ENCODE measurements at regions not wholly inside any gene's neighbourhood (a gene's known extent, or its start where the extent isn't known, plus 50 kb on each side); places are given as distances from the start of the nearest gene placed in this dataset.

DNA sequence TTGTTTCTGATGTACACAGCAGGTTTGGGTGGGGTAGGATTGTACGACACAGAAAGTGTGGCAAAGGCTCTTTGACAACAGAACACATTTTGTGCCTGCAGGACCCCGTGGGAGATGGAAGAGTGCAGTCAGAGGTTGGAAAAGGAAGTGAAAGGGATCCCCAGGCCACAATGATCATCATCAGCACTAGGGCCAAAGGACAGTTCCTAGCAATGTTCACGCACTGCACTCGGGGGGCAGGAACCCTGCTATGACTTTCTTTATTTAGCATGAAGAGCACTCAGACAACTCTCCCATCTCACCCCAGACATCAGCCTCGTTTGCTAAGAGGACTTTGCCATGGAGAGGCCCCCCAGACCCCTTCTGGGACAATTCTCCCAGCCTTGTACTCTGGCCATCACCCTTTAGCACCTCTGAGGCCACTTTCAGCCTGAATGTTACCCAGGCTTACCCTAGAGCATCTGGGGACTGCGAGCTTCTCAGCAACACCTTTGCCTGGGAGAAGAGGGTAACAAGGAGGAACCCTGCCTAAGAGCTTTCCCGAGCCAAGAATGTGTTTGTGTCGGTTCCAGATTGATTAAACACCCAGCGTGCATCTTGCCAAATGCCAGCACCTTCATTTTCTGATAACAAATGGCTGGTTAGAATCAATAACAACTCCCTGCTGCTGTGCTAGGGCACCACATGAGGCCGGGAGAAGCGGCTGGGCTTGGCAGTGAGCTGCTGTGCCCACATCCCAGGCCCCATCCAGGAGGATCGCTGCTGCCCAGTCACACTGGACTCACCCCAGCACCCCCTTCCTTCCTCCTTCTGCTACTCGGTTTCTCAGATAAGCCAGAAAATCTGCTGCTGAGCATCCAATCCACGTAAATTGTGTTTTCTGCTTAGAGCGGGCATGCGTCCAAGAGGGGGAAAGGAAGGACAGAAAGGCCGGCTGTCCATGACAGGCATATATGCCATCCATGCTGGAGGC lies 633.1 kb downstream of the AJAP1 start:
- Histone ChIP-seq H3K27me3 (ENCODE audit: control insufficient read depth, insufficient read depth, low read length) (no peaks in the 10 kb centered on the region), H3K4me1 (no peaks in the 10 kb centered on the region)
- TF ChIP-seq, protein P1, sequence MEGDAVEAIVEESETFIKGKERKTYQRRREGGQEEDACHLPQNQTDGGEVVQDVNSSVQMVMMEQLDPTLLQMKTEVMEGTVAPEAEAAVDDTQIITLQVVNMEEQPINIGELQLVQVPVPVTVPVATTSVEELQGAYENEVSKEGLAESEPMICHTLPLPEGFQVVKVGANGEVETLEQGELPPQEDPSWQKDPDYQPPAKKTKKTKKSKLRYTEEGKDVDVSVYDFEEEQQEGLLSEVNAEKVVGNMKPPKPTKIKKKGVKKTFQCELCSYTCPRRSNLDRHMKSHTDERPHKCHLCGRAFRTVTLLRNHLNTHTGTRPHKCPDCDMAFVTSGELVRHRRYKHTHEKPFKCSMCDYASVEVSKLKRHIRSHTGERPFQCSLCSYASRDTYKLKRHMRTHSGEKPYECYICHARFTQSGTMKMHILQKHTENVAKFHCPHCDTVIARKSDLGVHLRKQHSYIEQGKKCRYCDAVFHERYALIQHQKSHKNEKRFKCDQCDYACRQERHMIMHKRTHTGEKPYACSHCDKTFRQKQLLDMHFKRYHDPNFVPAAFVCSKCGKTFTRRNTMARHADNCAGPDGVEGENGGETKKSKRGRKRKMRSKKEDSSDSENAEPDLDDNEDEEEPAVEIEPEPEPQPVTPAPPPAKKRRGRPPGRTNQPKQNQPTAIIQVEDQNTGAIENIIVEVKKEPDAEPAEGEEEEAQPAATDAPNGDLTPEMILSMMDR (IDR thresholded peaks at IDR 0.05): no peak

DNA sequence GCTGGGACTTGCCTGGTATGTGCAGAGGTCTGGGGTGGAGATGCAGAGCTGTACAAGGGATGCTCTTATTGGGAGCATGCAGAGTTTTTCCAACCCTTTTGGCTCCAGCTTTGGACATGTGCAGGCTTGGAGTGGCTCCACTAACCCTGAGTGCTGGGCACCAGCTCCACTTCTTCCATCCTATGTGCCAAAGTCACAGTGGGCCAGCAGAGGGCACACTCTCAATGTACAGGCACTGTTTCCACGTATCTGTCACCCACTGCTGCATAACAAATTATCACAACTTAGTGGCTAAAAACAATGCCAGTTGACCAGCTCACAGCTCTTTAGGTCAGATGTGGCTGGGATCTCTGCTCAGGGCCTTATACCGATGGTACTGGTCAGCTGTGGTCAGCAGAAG lies 631.8 kb downstream of the AJAP1 start:
- H3K4me1 ChIP-seq: no peaks in the 10 kb centered on the region
- no peak overlapping the region for H2AFZ ChIP-seq
- no peaks in the 10 kb centered on the region for H3K27me3 ChIP-seq (ENCODE audit: control insufficient read depth, insufficient read depth, low read length)
- H3K9ac ChIP-seq: no peak overlapping the region
- no peaks in the 10 kb centered on the region for H3K36me3 ChIP-seq (ENCODE audit: control insufficient read depth, insufficient read depth, low read length)
- no peak overlapping the region for H3K4me2 ChIP-seq (ENCODE audit: low read length)
- no peak overlapping the region for H3K4me3 ChIP-seq (ENCODE audit: low read depth, low read length)
- no peaks in the 10 kb centered on the region for H3K79me2 ChIP-seq
- TF ChIP-seq, protein P1 (IDR thresholded peaks at IDR 0.05): no peak
- H3K9me3 ChIP-seq (ENCODE audit: control insufficient read depth, low read length): no peaks in the 10 kb centered on the region
- no peak overlapping the region for H3K27ac ChIP-seq

More for the DNA sequence above, 633.1 kb downstream of the AJAP1 start:
- Histone ChIP-seq H2AFZ (no peak overlapping the region), H3K36me3 (ENCODE audit: control insufficient read depth, insufficient read depth, low read length) (no peaks in the 10 kb centered on the region), H3K27ac (no peak overlapping the region), H3K9ac (no peak overlapping the region), H3K79me2 (no peaks in the 10 kb centered on the region), H3K9me3 (ENCODE audit: control insufficient read depth, low read length) (no peaks in the 10 kb centered on the region), H3K4me2 (ENCODE audit: low read length) (no peak overlapping the region), H3K4me3 (ENCODE audit: low read depth, low read length) (no peak overlapping the region)

DNA sequence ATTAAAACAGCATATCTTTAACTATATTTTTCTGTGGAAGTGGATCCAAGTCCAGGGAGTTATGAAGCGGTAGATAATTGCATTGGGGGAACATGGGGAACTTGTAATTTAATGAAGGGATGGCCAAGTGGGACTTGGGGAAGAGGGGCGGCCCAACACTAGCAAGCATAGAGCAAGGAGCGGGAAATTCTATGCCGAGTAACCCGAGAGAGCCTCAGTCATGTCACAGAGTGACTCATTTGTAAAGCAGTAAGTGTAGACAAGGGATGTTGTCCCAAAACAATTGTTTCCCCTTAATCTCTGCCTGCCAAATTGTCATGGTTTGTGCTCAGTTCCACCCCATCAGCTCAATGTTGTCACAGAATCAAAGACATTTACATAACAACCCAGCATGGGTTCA lies 620.1 kb downstream of the AJAP1 start:
- H3K36me3 ChIP-seq (ENCODE audit: control insufficient read depth, insufficient read depth, low read length): no peaks in the 10 kb centered on the region
- H3K27me3 ChIP-seq (ENCODE audit: control insufficient read depth, insufficient read depth, low read length): no peaks in the 10 kb centered on the region
- H3K4me1 ChIP-seq: no peaks in the 10 kb centered on the region
- H3K27ac ChIP-seq: no peak overlapping the region
- no peak overlapping the region for H2AFZ ChIP-seq
- no peak overlapping the region for H3K4me3 ChIP-seq (ENCODE audit: low read depth, low read length)
- H3K79me2 ChIP-seq: no peaks in the 10 kb centered on the region
- H3K4me2 ChIP-seq (ENCODE audit: low read length): no peak overlapping the region
- no peak overlapping the region for H3K9ac ChIP-seq
- no peaks in the 10 kb centered on the region for H3K9me3 ChIP-seq (ENCODE audit: control insufficient read depth, low read length)
- TF ChIP-seq, protein P1 (IDR thresholded peaks at IDR 0.05): no peak

DNA sequence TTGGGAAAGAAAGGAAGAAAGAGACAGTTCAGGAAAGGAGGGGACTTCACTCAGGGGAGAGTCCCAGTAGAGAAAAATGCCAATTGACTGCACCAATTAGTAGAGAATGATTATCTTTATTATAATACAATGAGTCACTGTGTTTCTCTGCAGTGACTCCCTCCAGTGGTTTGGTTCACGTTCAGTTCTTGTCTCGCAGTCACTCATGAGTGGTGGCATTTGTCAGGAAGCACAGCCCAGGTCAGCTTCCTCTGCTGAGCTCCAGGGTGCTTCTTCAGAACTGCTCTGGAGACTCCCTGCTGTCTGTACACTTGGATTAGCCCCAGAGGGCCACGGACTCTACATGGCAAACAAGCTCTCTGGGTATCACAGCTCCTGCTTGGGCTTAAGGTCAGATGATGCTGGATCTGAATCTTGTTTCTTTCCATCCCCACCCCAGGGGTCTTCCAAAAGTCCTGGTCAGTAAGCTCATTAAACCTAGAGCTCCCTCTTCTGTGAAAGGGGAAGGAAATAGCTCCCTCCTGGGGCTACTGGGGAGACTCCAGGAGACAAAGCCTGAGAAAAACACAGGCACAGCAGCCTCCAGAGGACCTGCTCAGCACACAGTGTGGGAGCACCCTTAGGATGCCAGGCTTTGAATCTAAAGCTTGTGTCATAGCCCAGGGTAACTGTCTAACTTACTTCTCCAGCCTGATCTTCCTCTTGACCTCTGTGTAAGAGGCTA lies 619.0 kb downstream of the AJAP1 start:
- Histone ChIP-seq H3K27ac (no peak overlapping the region), H3K9ac (no peak overlapping the region), H3K4me3 (ENCODE audit: low read depth, low read length) (no peak overlapping the region), H3K4me2 (ENCODE audit: low read length) (no peak overlapping the region), H2AFZ (no peak overlapping the region), H3K4me1 (no peaks in the 10 kb centered on the region), H3K36me3 (ENCODE audit: control insufficient read depth, insufficient read depth, low read length) (no peaks in the 10 kb centered on the region), H3K9me3 (ENCODE audit: control insufficient read depth, low read length) (no peaks in the 10 kb centered on the region), H3K27me3 (ENCODE audit: control insufficient read depth, insufficient read depth, low read length) (no peaks in the 10 kb centered on the region), H3K79me2 (no peaks in the 10 kb centered on the region)
- TF ChIP-seq, protein P1 (IDR thresholded peaks at IDR 0.05): no peak
